Breast epithelium (tissue), 3 donors: ENCODE measurements at regions not wholly inside any gene's neighbourhood (a gene's known extent, or its start where the extent isn't known, plus 50 kb on each side); places are given as distances from the start of the nearest gene placed in this dataset.
"Not testable (repeated sequence)": the region's sequence is repeated elsewhere in the genome, so short reads cannot be mapped to it uniquely, and the experiment has no call there.

Experiments used
- POLR2A ChIP-seq: fragments of 450-650 bp; IDR thresholded peaks from one replicate; pipeline ENCODE4 v1.6.1; 2016; ENCODE audit warnings: antibody characterized with exemption, mild to moderate bottlenecking, moderate library complexity
- POLR2AphosphoS5 ChIP-seq, 3 donors: sonication (generic); formaldehyde crosslinking; IDR thresholded peaks; one replicate each; pipeline ENCODE4 v1.6.1; 2017; ENCODE audit warnings: antibody characterized with exemption in 3 of 3
- TF ChIP-seq, protein P1 (sequence below), 3 donors: fragments of 450-650 bp; IDR thresholded peaks; one replicate each; pipeline ENCODE4 v1.5.1; 2016 to 2017; ENCODE audit warnings: antibody characterized with exemption in 3 of 3, mild to moderate bottlenecking in 3 of 3, moderate library complexity in 3 of 3

DNA sequence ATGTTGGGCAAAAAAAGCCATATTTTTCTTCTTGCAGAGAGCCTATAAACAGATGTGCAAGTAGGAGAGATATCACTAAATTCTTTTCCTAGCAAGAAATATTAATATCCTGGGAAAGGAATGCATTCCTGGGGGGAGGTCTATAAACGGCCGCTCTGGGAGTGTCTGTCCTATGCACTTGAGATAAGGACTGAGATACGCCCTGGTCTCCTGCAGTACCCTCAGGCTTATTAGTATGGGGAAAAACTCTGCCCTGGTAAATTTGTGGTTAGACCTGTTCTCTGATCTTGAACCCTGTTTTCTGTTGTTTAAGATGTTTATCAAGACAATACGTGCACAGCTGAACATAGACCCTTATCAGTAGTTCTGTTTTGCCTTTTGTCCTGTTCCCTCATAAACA, 177.8 kb upstream of the PAQR3 start:
- TF ChIP-seq, protein P1, sequence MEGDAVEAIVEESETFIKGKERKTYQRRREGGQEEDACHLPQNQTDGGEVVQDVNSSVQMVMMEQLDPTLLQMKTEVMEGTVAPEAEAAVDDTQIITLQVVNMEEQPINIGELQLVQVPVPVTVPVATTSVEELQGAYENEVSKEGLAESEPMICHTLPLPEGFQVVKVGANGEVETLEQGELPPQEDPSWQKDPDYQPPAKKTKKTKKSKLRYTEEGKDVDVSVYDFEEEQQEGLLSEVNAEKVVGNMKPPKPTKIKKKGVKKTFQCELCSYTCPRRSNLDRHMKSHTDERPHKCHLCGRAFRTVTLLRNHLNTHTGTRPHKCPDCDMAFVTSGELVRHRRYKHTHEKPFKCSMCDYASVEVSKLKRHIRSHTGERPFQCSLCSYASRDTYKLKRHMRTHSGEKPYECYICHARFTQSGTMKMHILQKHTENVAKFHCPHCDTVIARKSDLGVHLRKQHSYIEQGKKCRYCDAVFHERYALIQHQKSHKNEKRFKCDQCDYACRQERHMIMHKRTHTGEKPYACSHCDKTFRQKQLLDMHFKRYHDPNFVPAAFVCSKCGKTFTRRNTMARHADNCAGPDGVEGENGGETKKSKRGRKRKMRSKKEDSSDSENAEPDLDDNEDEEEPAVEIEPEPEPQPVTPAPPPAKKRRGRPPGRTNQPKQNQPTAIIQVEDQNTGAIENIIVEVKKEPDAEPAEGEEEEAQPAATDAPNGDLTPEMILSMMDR (IDR thresholded peaks at IDR 0.05): not testable (repeated sequence)
- not testable (repeated sequence) for TF ChIP-seq POLR2AphosphoS5 (IDR thresholded peaks at IDR 0.05); POLR2A
